ENCODE measurements at regions not wholly inside any gene's neighbourhood (a gene's known extent, or its start where the extent isn't known, plus 50 kb on each side); places are given as distances from the start of the nearest gene placed in this dataset.

GRCh38 chr7:93039786-93040185, 78.0 kb downstream of the SAMD9 start:
- TF ChIP-seq CTCF (IDR thresholded peaks at IDR 0.05; ENCODE audit: control insufficient read depth, insufficient read depth, low read depth, low read length, missing control alignments): no peak
- no peak for DNase-seq (ENCODE audit: low read depth)
- no peak overlapping the region for H3K4me3 ChIP-seq (ENCODE audit: control insufficient read depth, low read depth, low read length)

GRCh38 chr7:93039282-93039681, 78.5 kb downstream of the SAMD9 start:
- H3K4me3 ChIP-seq (ENCODE audit: control insufficient read depth, low read depth, low read length): no peak overlapping the region
- no peak for DNase-seq (ENCODE audit: low read depth)
- TF ChIP-seq CTCF (IDR thresholded peaks at IDR 0.05; ENCODE audit: control insufficient read depth, insufficient read depth, low read depth, low read length, missing control alignments): no peak

- DNase-seq (ENCODE audit: low read depth): no peak
- no peak for TF ChIP-seq CTCF (IDR thresholded peaks at IDR 0.05; ENCODE audit: control insufficient read depth, insufficient read depth, low read depth, low read length, missing control alignments)
- H3K4me3 ChIP-seq (ENCODE audit: control insufficient read depth, low read depth, low read length): no peak overlapping the region
Observed at GRCh38 chr7:93036807-93037206, 81.0 kb downstream of the SAMD9 start.

- H3K4me3 ChIP-seq (ENCODE audit: control insufficient read depth, low read depth, low read length): no peak overlapping the region
- no peak for TF ChIP-seq CTCF (IDR thresholded peaks at IDR 0.05; ENCODE audit: control insufficient read depth, insufficient read depth, low read depth, low read length, missing control alignments)
- DNase-seq (ENCODE audit: low read depth): no peak
Observed at GRCh38 chr7:93036149-93036640, 81.6 kb downstream of the SAMD9 start.

- no peak for TF ChIP-seq CTCF (IDR thresholded peaks at IDR 0.05; ENCODE audit: control insufficient read depth, insufficient read depth, low read depth, low read length, missing control alignments)
- H3K4me3 ChIP-seq (ENCODE audit: control insufficient read depth, low read depth, low read length): no peak overlapping the region
Observed at GRCh38 chr7:93031795-93032194, 86.0 kb downstream of the SAMD9 start.

GRCh38 chr7:93030605-93031225, 87.1 kb downstream of the SAMD9 start:
- TF ChIP-seq CTCF (IDR thresholded peaks at IDR 0.05; ENCODE audit: control insufficient read depth, insufficient read depth, low read depth, low read length, missing control alignments): no peak
- H3K4me3 ChIP-seq (ENCODE audit: control insufficient read depth, low read depth, low read length): no peak overlapping the region
- DNase-seq (ENCODE audit: low read depth): no peak

More at GRCh38 chr7:93031795-93032194, 86.0 kb downstream of the SAMD9 start:
- no peak for DNase-seq (ENCODE audit: low read depth)
